Esophagus muscularis mucosa (tissue), 4 donors: ENCODE measurements at regions not wholly inside any gene's neighbourhood (a gene's known extent, or its start where the extent isn't known, plus 50 kb on each side); places are given as distances from the start of the nearest gene placed in this dataset.

Experiments used
- DNase-seq: peaks from one replicate; pipeline ENCODE4 v3.0.0-alpha.2; 2017; ENCODE audit errors: extremely low spot score
- H3K27ac ChIP-seq, 4 donors: fragments of 200-600 bp; sonication (generic); replicated peaks in 1 of 4; 1 replicate in 3 of 4; 2 replicates in 1 of 4; pipeline ENCODE4 v1.5.1; 2016 to 2019; ENCODE audit warnings: mild to moderate bottlenecking in 1 of 4
- H3K27me3 ChIP-seq, 4 donors: fragments of 200-600 bp; sonication (generic); one replicate each; pipeline versions ENCODE4 v1.5.1 to v1.6.0; 2016 to 2019
- H3K36me3 ChIP-seq, 4 donors: fragments of 200-600 bp; sonication (generic); one replicate each; pipeline ENCODE4 v1.5.1; 2016 to 2019
- H3K4me1 ChIP-seq, 4 donors: fragments of 200-600 bp; sonication (generic); one replicate each; pipeline ENCODE4 v1.5.1; 2016 to 2019
- H3K4me3 ChIP-seq, 4 donors: fragments of 200-600 bp; sonication (generic); 1 replicate in 2 of 4; 2 replicates in 2 of 4; pipeline ENCODE4 v1.5.1; 2016 to 2019; ENCODE audit warnings: mild to moderate bottlenecking in 4 of 4, moderate library complexity in 1 of 4
- H3K9me3 ChIP-seq, 4 donors: fragments of 200-600 bp; sonication (generic); 1 replicate in 3 of 4; 2 replicates in 1 of 4; pipeline ENCODE4 v1.5.1; 2016 to 2019
- EP300 ChIP-seq: sonication (generic); formaldehyde crosslinking; IDR thresholded peaks from one replicate; pipeline ENCODE4 v1.6.1; 2017; ENCODE audit warnings: antibody characterized with exemption
- POLR2A ChIP-seq: fragments of 450-650 bp; IDR thresholded peaks from one replicate; pipeline ENCODE4 v1.6.1; 2017; ENCODE audit warnings: antibody characterized with exemption, moderate library complexity, mild to moderate bottlenecking, low read depth
- POLR2AphosphoS5 ChIP-seq, 2 donors: sonication (generic); formaldehyde crosslinking; IDR thresholded peaks; one replicate each; pipeline ENCODE4 v1.6.1; 2017; ENCODE audit warnings: antibody characterized with exemption in 2 of 2
- WGBS: methylation state at CpG from one replicate; pipeline ENCODE4 v1.1.5; 2018; 5-methylcytosine and 5-hydroxymethylcytosine counted together
- intact Hi-C: fragments of 100-400 bp; cut with DNase I; formaldehyde crosslinking; loops from one replicate; pipeline ENCODE4 v1.15.1; 2023
- TF ChIP-seq, protein P1 (sequence below), 3 experiments: fragments of 200-600 bp in 2 of 3; fragments of 450-650 bp in 1 of 3; sonication (generic) in 2 of 3; IDR thresholded peaks; one replicate each; pipeline ENCODE4 v1.5.1; 2017 to 2019; ENCODE audit warnings: antibody characterized with exemption in 3 of 3, mild to moderate bottlenecking in 2 of 3, moderate library complexity in 1 of 3

DNA sequence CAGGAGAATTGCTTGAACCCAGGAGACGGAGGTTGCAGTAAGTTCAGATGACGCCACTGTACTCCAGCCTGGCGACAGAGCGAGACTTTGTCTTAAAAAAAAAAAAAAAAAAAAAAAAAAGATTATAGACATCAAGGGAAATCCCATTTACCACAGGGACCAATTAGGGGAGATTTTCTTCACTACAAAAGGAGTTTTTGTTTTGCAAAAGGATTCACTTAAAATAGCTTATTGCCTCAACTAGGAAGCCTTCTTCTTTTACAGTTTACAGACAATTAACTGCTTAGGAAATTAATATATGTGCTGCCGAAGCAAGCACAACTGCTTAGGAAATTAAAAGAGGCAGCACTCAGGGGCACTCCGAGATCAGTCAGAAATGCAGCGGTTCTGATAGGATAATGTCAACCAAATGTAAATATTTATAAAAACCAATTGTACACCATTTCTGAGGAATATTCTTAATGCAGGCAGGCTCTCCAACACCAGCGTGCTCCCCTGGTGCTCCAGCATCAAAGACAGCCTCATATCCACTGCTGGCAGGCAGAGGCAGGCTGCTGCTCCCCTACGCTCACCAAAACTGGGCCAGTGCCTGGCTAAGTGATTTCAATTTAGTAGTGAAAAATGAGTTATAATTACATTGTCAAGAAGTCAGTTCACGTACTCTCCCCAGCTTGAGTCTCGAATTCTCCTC, 107.9 kb upstream of the RAB4A start:
- Histone ChIP-seq H3K27me3 (no peaks in the 10 kb centered on the region), H3K36me3 (no peaks in the 10 kb centered on the region), H3K9me3 (no peaks in the 10 kb centered on the region), H3K27ac (no peak overlapping the region), H3K4me1 (peaks cover 0 to 20% (median 7%) of the 10 kb centered on the region in 4 donors), H3K4me3 (no peak overlapping the region)
- TF ChIP-seq POLR2AphosphoS5 (IDR thresholded peaks at IDR 0.05): no peak
- TF ChIP-seq, protein P1, sequence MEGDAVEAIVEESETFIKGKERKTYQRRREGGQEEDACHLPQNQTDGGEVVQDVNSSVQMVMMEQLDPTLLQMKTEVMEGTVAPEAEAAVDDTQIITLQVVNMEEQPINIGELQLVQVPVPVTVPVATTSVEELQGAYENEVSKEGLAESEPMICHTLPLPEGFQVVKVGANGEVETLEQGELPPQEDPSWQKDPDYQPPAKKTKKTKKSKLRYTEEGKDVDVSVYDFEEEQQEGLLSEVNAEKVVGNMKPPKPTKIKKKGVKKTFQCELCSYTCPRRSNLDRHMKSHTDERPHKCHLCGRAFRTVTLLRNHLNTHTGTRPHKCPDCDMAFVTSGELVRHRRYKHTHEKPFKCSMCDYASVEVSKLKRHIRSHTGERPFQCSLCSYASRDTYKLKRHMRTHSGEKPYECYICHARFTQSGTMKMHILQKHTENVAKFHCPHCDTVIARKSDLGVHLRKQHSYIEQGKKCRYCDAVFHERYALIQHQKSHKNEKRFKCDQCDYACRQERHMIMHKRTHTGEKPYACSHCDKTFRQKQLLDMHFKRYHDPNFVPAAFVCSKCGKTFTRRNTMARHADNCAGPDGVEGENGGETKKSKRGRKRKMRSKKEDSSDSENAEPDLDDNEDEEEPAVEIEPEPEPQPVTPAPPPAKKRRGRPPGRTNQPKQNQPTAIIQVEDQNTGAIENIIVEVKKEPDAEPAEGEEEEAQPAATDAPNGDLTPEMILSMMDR (IDR thresholded peaks at IDR 0.05): no peak
- no peak for TF ChIP-seq POLR2A
- TF ChIP-seq EP300: no peak
- WGBS: 87% methylated on average over 11 of the region's 11 CpGs
- intact Hi-C loops: loop anchor here (5.0 kb wide), 1 partner anchor 59 kb away; no protein-coding TSS in a partner anchor
- no peak for DNase-seq

DNA sequence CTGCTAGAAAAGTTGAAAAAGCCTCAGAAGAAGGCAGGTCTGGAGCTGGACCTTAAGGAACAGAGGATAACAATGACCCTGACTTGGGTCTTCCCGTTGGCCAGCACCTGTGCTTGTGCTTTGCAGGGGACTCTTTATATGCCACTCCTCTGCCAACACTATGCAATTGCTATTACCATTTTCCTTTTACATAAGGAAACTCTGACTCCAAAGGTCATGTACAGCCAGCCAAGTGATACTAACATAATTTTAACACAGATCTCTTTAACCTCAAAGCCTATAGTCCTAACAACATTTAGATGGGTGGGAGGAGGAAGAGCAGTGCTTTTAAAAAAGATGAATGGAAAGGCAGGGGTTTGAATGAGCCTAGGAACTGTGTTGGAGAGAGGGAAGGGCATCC, 106.6 kb upstream of the RAB4A start:
- no peak overlapping the region for H3K27ac ChIP-seq
- peaks cover 0 to 20% (median 7%) of the 10 kb centered on the region in 4 donors for H3K4me1 ChIP-seq
- WGBS: 88% methylated on average over 1 of the region's 1 CpG
- no peaks in the 10 kb centered on the region for H3K36me3 ChIP-seq
- no peak overlapping the region for H3K4me3 ChIP-seq
- no peak for DNase-seq
- no peaks in the 10 kb centered on the region for H3K27me3 ChIP-seq
- no peaks in the 10 kb centered on the region for H3K9me3 ChIP-seq
- intact Hi-C loops: loop anchor here (5.0 kb wide), 1 partner anchor 58 kb away; no protein-coding TSS in a partner anchor
- TF ChIP-seq POLR2AphosphoS5 (IDR thresholded peaks at IDR 0.05): no peak
- no peak for TF ChIP-seq EP300
- TF ChIP-seq POLR2A: no peak
- TF ChIP-seq, protein P1 (IDR thresholded peaks at IDR 0.05): no peak

DNA sequence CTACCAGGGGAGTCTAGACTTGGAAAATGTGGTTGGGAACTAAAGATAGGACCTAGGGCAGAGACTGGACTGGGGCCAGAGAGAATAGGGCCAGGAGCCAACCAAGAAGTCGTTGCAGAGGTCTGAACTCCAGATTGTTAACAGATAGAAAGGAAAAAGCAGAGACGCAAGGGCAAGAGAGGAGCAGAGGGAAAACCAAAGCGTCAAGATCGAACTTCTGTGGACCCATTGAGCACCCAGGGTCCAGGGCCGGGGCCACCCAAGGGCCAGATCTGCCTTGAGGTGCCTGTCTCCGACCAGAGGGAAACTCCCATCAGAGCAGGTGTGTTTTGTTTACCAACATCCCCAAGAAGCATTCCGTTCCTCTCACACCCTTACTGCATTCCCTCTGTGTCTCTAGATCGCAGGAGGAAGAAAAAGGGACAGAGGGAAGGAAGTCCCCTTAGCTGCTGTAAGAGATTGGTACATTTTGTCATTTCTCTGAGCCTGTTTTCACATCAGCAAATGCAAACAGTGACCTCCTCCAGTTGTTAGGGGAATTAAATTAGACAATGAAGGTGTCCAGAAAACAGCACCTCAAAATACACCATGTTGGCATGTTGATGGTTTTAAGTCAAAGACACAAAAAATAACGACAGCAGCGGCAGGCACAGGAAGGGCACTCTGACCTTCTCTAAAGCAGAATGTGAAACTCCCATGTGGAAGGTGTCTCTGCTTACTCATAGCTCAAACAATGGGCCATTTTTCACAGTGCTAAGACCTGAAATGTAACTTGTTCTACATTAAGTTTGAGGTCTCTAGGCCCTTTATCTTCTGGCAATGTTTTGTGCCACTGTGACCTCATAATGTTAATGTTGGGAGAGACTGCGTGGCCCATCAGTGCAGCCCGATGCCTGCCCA, 105.8 kb upstream of the RAB4A start:
- H3K27me3 ChIP-seq: no peaks in the 10 kb centered on the region
- WGBS: 64% methylated on average over 12 of the region's 12 CpGs
- no peaks in the 10 kb centered on the region for H3K36me3 ChIP-seq
- no peak overlapping the region for H3K4me3 ChIP-seq
- intact Hi-C loops: loop anchor here (5.0 kb wide), 1 partner anchor 57 kb away; no protein-coding TSS in a partner anchor
- TF ChIP-seq EP300 (no peak), POLR2A (no peak), POLR2AphosphoS5 (IDR thresholded peaks at IDR 0.05) (no peak)
- TF ChIP-seq, protein P1 (IDR thresholded peaks at IDR 0.05): no peak
- H3K4me1 ChIP-seq: peaks cover 0 to 20% (median 7%) of the 10 kb centered on the region in 4 donors
- no peak for DNase-seq
- no peak overlapping the region for H3K27ac ChIP-seq
- no peaks in the 10 kb centered on the region for H3K9me3 ChIP-seq

DNA sequence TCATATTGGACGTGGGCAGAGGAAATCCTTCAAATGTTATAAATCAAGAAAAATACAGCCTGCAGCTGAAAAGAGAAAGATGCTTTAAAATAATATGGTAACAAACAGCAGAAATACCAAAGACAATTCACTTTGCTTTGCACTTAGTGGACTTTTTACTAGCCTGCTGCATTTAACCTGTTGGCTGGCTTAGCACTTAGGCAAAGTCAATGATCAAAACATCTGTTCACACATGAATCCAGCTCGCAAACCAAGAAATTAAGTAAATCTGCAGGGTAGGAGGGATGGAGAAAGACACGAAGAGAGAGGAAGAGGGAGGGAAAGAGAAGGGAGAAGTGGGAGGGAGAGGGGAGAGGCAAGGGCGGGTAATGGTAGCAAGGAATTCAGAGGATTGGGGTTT, 103.6 kb upstream of the RAB4A start:
- WGBS: 72% methylated on average over 4 of the region's 4 CpGs
- DNase-seq: no peak
- H3K4me1 ChIP-seq: peaks cover 0 to 20% (median 7%) of the 10 kb centered on the region in 4 donors
- no peak overlapping the region for H3K4me3 ChIP-seq
- no peaks in the 10 kb centered on the region for H3K9me3 ChIP-seq
- TF ChIP-seq POLR2A (no peak), POLR2AphosphoS5 (IDR thresholded peaks at IDR 0.05) (no peak), EP300 (no peak)
- TF ChIP-seq, protein P1 (IDR thresholded peaks at IDR 0.05): no peak
- no peak overlapping the region for H3K27ac ChIP-seq
- no peaks in the 10 kb centered on the region for H3K27me3 ChIP-seq
- intact Hi-C loops: no loop called here
- H3K36me3 ChIP-seq: no peaks in the 10 kb centered on the region
